ENCODE measurements at regions not wholly inside any gene's neighbourhood (a gene's known extent, or its start where the extent isn't known, plus 50 kb on each side); places are given as distances from the start of the nearest gene placed in this dataset.

DNA sequence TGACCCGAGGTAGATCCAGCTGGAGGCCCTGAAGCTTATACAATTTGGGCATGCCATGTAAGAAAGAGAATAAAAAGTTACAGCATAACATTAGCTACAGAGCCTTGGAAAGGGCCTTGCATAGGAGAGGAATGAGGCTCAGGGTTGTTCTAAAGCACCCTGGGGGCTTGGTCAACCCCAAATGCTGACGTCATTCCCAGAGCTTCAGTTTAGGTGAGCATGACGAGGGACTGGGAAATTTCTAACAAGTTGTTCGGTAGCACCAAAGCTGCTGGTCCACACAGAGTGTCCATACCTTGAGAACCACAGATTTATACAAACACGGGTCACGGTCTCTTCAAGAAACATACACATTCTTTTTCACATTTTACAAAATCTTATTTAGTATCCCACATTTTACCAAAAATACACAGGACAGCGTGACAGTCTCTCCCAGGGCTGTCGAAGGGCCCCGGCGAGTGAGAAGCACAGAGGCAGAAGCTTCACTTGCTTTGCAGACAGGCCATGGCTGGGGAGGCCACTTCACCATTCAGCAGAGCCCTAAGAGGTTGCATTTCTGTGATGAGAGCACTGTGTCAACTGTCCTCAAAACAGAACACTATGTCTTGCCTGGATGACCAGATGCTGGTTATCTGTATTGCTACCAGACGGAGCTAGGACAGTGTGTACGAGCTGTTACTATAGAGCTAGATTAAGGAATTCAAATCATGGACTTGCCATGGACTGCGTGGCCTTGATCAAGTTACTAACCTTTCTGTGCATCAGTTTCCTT lies 68.2 kb upstream of the ARRDC4 start:
- no peak for DNase-seq (ENCODE audit: low spot score in 2 of 2)
- H3K4me1 ChIP-seq = no peaks in the 10 kb centered on the region
- no peaks in the 10 kb centered on the region for H3K27me3 ChIP-seq
- H3K27ac ChIP-seq = no peak overlapping the region
- H3K4me3 ChIP-seq = no peak overlapping the region
- H3K36me3 ChIP-seq = no peaks in the 10 kb centered on the region
- H3K9me3 ChIP-seq = no peaks in the 10 kb centered on the region
- TF ChIP-seq, protein P1, sequence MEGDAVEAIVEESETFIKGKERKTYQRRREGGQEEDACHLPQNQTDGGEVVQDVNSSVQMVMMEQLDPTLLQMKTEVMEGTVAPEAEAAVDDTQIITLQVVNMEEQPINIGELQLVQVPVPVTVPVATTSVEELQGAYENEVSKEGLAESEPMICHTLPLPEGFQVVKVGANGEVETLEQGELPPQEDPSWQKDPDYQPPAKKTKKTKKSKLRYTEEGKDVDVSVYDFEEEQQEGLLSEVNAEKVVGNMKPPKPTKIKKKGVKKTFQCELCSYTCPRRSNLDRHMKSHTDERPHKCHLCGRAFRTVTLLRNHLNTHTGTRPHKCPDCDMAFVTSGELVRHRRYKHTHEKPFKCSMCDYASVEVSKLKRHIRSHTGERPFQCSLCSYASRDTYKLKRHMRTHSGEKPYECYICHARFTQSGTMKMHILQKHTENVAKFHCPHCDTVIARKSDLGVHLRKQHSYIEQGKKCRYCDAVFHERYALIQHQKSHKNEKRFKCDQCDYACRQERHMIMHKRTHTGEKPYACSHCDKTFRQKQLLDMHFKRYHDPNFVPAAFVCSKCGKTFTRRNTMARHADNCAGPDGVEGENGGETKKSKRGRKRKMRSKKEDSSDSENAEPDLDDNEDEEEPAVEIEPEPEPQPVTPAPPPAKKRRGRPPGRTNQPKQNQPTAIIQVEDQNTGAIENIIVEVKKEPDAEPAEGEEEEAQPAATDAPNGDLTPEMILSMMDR (IDR thresholded peaks at IDR 0.05) = no peak
- intact Hi-C loops (cut with DNase I) = no loop called here

DNA sequence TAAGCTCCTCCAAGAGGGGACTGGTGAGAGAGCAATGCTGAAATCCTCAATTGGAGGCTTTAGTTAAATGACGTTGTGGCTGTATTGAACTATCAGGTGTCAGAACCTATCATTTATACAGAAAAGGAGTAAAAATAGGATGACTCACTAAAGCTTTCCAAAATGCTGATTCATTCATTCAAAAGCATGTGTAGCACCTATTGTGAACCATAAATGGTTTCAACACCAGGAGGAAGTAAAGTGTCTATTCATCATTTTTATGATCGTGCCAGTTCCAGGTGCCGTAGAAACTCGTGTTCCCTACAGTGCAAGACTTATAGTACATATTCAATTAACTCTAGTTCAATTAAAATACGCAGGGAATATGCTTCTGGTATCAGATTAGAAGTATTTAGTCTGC lies 66.5 kb upstream of the ARRDC4 start:
- TF ChIP-seq, protein P1 (IDR thresholded peaks at IDR 0.05) = no peak
- no peaks in the 10 kb centered on the region for H3K4me1 ChIP-seq
- no peaks in the 10 kb centered on the region for H3K9me3 ChIP-seq
- no peak for DNase-seq (ENCODE audit: low spot score in 2 of 2)
- no peak overlapping the region for H3K27ac ChIP-seq
- no peak overlapping the region for H3K4me3 ChIP-seq
- H3K27me3 ChIP-seq = no peaks in the 10 kb centered on the region
- intact Hi-C loops (cut with DNase I) = no loop called here
- no peaks in the 10 kb centered on the region for H3K36me3 ChIP-seq

DNA sequence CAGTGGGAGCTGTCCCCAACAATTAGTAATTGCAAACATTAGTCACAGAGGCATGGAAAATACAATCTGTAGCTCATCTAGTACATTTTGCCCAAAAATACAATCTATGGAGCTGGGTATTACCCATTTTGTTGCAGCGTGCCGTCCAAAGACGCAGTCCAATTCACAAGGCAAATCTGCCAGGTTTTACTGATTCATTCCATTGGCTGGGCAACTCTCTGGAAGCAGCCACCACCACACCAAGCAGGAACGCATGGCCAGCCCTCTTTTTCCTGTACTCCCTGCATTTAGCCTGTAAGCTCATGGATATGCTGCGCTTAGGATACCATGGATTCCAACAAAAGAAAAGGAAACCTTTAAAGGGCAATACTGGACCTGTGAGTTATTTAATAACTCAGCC lies 60.5 kb upstream of the ARRDC4 start:
- Histone ChIP-seq H3K27me3 (no peaks in the 10 kb centered on the region), H3K27ac (no peak overlapping the region), H3K4me3 (no peak overlapping the region), H3K4me1 (no peaks in the 10 kb centered on the region), H3K36me3 (no peaks in the 10 kb centered on the region), H3K9me3 (no peaks in the 10 kb centered on the region)
- intact Hi-C loops (cut with DNase I) = loop anchor here (5.0 to 10.0 kb wide), 2 partner anchors 277 to 525 kb away; no protein-coding TSS in a partner anchor
- TF ChIP-seq, protein P1 (IDR thresholded peaks at IDR 0.05) = no peak
- DNase-seq (ENCODE audit: low spot score in 2 of 2) = no peak

DNA sequence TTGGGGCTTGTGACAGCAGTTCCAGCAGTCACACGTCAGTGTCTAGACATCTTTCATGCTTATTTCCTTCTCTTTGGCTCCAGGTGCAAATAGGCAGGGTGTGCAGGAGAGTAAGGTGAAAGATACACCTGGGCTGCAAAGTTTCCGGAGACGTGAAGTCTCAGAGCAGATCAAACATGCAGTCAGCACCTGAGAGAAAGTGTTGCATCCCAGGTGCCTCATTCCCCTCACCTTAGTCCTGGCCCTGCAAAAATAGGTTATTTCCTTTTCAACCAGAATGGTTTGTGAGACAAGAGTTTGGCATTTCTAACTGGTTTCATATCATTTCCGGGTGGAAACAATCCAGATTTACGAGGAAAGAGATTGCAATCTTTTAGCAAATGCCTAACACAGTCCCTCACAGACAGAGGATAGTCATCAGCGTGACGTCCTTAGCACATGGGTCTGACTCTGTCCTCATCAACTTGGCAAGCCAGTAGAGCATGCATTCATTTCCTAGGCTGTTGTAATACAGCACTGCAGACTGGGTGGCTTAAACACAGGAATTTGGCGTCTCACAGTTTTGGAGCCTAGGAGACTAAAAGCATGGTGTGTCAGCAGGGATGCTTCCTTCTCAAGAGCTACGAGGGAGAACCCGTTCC lies 58.2 kb upstream of the ARRDC4 start:
- H3K27ac ChIP-seq = no peak overlapping the region
- H3K4me1 ChIP-seq = no peaks in the 10 kb centered on the region
- no peaks in the 10 kb centered on the region for H3K9me3 ChIP-seq
- TF ChIP-seq, protein P1 (IDR thresholded peaks at IDR 0.05) = no peak
- DNase-seq (ENCODE audit: low spot score in 2 of 2) = no peak
- intact Hi-C loops (cut with DNase I) = loop anchor here (5.0 to 10.0 kb wide), 2 partner anchors 275 to 523 kb away; no protein-coding TSS in a partner anchor
- H3K36me3 ChIP-seq = no peaks in the 10 kb centered on the region
- no peaks in the 10 kb centered on the region for H3K27me3 ChIP-seq
- no peak overlapping the region for H3K4me3 ChIP-seq

DNA sequence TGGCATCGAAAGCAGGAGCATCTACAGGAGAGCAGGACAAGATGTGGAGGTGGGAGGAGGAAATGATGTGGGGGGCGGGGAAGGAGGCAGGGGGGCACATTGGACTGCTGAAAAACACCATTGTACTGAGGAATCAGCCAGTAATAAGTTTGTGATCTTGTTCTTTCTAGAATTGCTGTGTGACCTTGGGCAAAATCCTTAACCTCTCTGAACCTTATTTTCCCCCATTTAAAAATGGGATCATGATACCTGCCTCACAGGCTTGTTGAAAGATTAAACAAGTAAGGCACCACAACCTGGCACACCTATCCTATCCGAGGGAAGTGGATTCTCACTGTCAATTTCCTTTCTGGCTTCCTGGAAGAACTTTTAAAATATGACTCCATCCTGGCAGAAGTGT lies 56.9 kb upstream of the ARRDC4 start:
- intact Hi-C loops (cut with DNase I) = loop anchor here (5.0 to 10.0 kb wide), 2 partner anchors 274 to 521 kb away; no protein-coding TSS in a partner anchor
- Histone ChIP-seq H3K36me3 (no peaks in the 10 kb centered on the region), H3K4me1 (no peaks in the 10 kb centered on the region), H3K9me3 (no peaks in the 10 kb centered on the region), H3K27ac (no peak overlapping the region), H3K27me3 (no peaks in the 10 kb centered on the region), H3K4me3 (no peak overlapping the region)
- DNase-seq (ENCODE audit: low spot score in 2 of 2) = no peak
- TF ChIP-seq, protein P1 (IDR thresholded peaks at IDR 0.05) = no peak
